Calu3 (cell line): ENCODE measurements at regions not wholly inside any gene's neighbourhood (a gene's known extent, or its start where the extent isn't known, plus 50 kb on each side); places are given as distances from the start of the nearest gene placed in this dataset.

ENCODE experiments used
- BruUV-seq: library from RNA; stranded (reverse); fragments of 400-500 nt; replicated peaks from 2 replicates; lab custom pipeline; 2021; lab: Mats Ljungman, UMichigan
- CTCF ChIA-PET: fragments of 300-600 bp; sonication (Branson Sonifier 250); formaldehyde crosslinking; loops from one replicate; lab custom pipeline; 2022; ENCODE audit warnings: antibody characterized with exemption; lab: Charles Lee
- DNase-seq: peaks from one replicate; pipeline ENCODE4 v3.0.0; 2022
- H3K27ac Mint-ChIP-seq: one replicate; pipeline ENCODE4 v1.8.0; 2022; ENCODE audit warnings: mixed read lengths; ENCODE audit not compliant: unreplicated experiment
- H3K27me3 Mint-ChIP-seq: one replicate; pipeline ENCODE4 v1.8.0; 2022; ENCODE audit warnings: mixed read lengths; ENCODE audit not compliant: unreplicated experiment
- H3K36me3 Mint-ChIP-seq: one replicate; pipeline ENCODE4 v1.8.0; 2022; ENCODE audit warnings: mild to moderate bottlenecking, moderate library complexity, mixed read lengths; ENCODE audit not compliant: insufficient read depth, unreplicated experiment
- H3K4me1 Mint-ChIP-seq: one replicate; pipeline ENCODE4 v1.8.0; 2022; ENCODE audit warnings: mild to moderate bottlenecking, low read depth, mixed read lengths; ENCODE audit not compliant: unreplicated experiment
- H3K4me3 Mint-ChIP-seq: one replicate; pipeline ENCODE4 v1.8.0; 2022; ENCODE audit warnings: mild to moderate bottlenecking, low read depth, moderate library complexity, mixed read lengths; ENCODE audit not compliant: unreplicated experiment
- H3K9me3 Mint-ChIP-seq: one replicate; pipeline ENCODE4 v1.8.0; 2022; ENCODE audit warnings: low read depth, mixed read lengths; ENCODE audit not compliant: unreplicated experiment
- intact Hi-C: fragments of 100-400 bp; cut with micrococcal nuclease; formaldehyde crosslinking; loops from one replicate; pipeline ENCODE4 v1.10.0; 2022; ENCODE audit not compliant: unreplicated experiment
- TF ChIP-seq, protein P1 (sequence below): fragments of 200-600 bp; IDR thresholded peaks from one replicate; pipeline ENCODE4 v1.8.0; 2022; ENCODE audit warnings: antibody characterized with exemption; ENCODE audit not compliant: unreplicated experiment

DNA sequence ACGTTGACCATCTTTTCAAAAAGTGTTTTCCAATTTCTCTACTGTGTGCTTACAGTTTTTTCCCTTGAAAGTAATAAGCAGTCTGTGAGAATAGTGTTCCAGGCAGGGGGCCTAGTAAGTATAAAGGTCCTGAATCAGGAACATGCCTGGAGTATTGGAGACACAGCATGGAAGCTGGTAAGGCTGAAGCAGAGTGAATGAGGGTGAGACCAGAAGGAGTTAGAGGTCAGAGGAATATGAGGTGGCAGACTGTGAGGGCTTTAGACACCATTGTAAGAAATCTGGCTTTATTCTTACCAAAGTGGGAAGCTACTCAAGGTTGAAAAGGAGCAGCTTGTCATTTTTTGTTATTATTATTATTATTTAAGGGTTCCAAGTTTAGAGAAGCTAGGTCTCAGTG, 107.4 kb downstream of the CT47B1 start:
- CTCF ChIA-PET: no interaction called here
- Mint-ChIP-seq H3K4me3 (no peak overlapping the region), H3K27ac (no peak overlapping the region), H3K4me1 (no peaks in the 10 kb centered on the region), H3K9me3 (no peaks in the 10 kb centered on the region), H3K27me3 (no peaks in the 10 kb centered on the region), H3K36me3 (no peaks in the 10 kb centered on the region)
- DNase-seq: no peak
- BruUV-seq: no TSS peak
- intact Hi-C loops: no loop called here
- TF ChIP-seq, protein P1, sequence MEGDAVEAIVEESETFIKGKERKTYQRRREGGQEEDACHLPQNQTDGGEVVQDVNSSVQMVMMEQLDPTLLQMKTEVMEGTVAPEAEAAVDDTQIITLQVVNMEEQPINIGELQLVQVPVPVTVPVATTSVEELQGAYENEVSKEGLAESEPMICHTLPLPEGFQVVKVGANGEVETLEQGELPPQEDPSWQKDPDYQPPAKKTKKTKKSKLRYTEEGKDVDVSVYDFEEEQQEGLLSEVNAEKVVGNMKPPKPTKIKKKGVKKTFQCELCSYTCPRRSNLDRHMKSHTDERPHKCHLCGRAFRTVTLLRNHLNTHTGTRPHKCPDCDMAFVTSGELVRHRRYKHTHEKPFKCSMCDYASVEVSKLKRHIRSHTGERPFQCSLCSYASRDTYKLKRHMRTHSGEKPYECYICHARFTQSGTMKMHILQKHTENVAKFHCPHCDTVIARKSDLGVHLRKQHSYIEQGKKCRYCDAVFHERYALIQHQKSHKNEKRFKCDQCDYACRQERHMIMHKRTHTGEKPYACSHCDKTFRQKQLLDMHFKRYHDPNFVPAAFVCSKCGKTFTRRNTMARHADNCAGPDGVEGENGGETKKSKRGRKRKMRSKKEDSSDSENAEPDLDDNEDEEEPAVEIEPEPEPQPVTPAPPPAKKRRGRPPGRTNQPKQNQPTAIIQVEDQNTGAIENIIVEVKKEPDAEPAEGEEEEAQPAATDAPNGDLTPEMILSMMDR: no peak

DNA sequence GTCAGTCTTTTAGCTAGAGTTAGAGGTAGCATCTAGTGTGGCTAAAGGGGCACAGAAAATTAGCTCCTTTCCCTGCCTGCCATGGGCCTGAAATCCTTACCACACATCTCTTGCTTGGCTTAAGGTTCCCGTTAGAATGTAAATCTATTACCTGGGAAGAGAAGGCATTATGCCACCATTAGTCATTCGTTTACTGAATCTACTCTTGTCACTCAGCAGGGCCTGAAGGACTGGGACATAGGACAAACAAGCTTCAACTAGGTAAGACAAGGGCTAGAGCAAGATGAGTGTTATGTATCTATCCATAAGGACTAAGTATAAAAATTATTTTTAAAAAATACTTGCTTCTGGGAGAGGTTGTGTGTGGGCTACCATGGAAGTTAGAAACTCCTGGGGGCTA, 112.4 kb downstream of the CT47B1 start:
- TF ChIP-seq, protein P1: no peak
- no peaks in the 10 kb centered on the region for H3K9me3 Mint-ChIP-seq
- H3K27ac Mint-ChIP-seq: no peak overlapping the region
- no TSS peak for BruUV-seq
- no peaks in the 10 kb centered on the region for H3K4me1 Mint-ChIP-seq
- H3K4me3 Mint-ChIP-seq: no peak overlapping the region
- no peaks in the 10 kb centered on the region for H3K36me3 Mint-ChIP-seq
- H3K27me3 Mint-ChIP-seq: peaks cover 31% of the 10 kb centered on the region
- intact Hi-C loops: no loop called here
- CTCF ChIA-PET: no interaction called here
- no peak for DNase-seq

DNA sequence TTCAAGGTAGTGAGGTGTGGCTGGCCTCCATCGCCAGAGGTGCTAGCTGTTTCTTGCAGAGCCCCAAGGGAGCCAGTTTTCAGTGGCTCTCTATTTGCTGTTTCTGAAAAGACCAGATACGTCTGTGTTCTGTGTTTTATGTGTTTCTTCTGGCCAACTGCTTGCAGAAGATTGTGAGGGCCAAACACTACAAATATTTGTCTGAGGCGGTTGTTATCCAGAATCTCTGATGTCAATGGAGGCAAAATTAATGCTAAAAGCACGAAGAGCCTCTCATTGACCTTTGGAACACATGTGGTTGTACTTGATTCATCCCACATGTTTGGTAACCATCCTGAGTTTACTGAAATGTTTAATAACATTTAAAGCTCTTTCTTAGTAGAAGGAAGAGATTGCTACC, 113.9 kb downstream of the CT47B1 start:
- no peaks in the 10 kb centered on the region for H3K36me3 Mint-ChIP-seq
- intact Hi-C loops: no loop called here
- H3K27ac Mint-ChIP-seq: no peak overlapping the region
- no peaks in the 10 kb centered on the region for H3K9me3 Mint-ChIP-seq
- CTCF ChIA-PET: no interaction called here
- TF ChIP-seq, protein P1: no peak
- peaks cover 38% of the 10 kb centered on the region for H3K27me3 Mint-ChIP-seq
- no peaks in the 10 kb centered on the region for H3K4me1 Mint-ChIP-seq
- no peak overlapping the region for H3K4me3 Mint-ChIP-seq
- no TSS peak for BruUV-seq
- no peak for DNase-seq

DNA sequence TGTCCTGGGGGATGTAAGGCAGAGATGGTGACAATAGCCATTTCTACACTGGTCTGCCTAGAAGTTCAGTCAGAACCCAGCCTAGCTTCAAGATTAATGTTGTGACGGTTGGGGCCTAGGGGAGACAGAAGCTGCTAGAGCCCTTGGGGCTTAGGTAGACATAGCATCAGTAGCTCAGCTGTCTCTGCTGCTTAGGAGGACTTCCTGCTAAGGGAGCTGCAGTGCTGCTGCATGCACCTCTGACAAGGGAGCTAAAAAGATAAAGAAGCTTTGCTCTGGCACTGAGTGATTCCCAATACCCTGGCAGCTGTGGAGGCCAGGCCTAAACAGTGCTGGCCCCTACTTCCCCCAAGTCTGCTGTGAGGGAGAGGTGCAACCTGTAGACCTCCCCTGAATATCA, 116.0 kb downstream of the CT47B1 start:
- DNase-seq: no peak
- Mint-ChIP-seq H3K4me1 (no peaks in the 10 kb centered on the region), H3K36me3 (no peaks in the 10 kb centered on the region), H3K4me3 (no peak overlapping the region), H3K27ac (no peak overlapping the region), H3K9me3 (no peaks in the 10 kb centered on the region), H3K27me3 (peaks cover 38% of the 10 kb centered on the region)
- intact Hi-C loops: no loop called here
- CTCF ChIA-PET: no interaction called here
- no TSS peak for BruUV-seq
- TF ChIP-seq, protein P1: no peak
